ENCODE measurements at regions not wholly inside any gene's neighbourhood (a gene's known extent, or its start where the extent isn't known, plus 50 kb on each side); places are given as distances from the start of the nearest gene placed in this dataset.

- TF ChIP-seq ESRRA (CRISPR knock-in tag; IDR thresholded peaks at IDR 0.05; ENCODE audit: borderline replicate concordance): no peak
- TF ChIP-seq SMAD4 (CRISPR knock-in tag; IDR thresholded peaks at IDR 0.05): no peak
- no peak for TF ChIP-seq GRHL2 (CRISPR knock-in tag; IDR thresholded peaks at IDR 0.05; ENCODE audit: insufficient replicate concordance, severe bottlenecking)
- TF ChIP-seq CDX4 (CRISPR knock-in tag; IDR thresholded peaks at IDR 0.05; ENCODE audit: borderline replicate concordance): no peak
- TF ChIP-seq ZNF281 (CRISPR knock-in tag; IDR thresholded peaks at IDR 0.05): no peak
- no peak for TF ChIP-seq FOXP1 (CRISPR knock-in tag; IDR thresholded peaks at IDR 0.05; ENCODE audit: borderline replicate concordance)
- no peak for TF ChIP-seq NR2C2 (CRISPR knock-in tag; IDR thresholded peaks at IDR 0.05)
- no peak for TF ChIP-seq FOXJ3 (CRISPR knock-in tag; IDR thresholded peaks at IDR 0.05; ENCODE audit: borderline replicate concordance)
- TF ChIP-seq ATF6 (CRISPR knock-in tag; IDR thresholded peaks at IDR 0.05): no peak
- no peak for TF ChIP-seq E2F5 (CRISPR knock-in tag; IDR thresholded peaks at IDR 0.05)
- TF ChIP-seq MLX (CRISPR knock-in tag; IDR thresholded peaks at IDR 0.05): no peak
- no peak for TF ChIP-seq ATF2 (CRISPR knock-in tag; IDR thresholded peaks at IDR 0.05; ENCODE audit: borderline replicate concordance, low read depth)
- TF ChIP-seq ZBTB43 (CRISPR knock-in tag; IDR thresholded peaks at IDR 0.05): no peak
- no peak for TF ChIP-seq ERG (CRISPR knock-in tag; IDR thresholded peaks at IDR 0.05)
- TF ChIP-seq SP1 (CRISPR knock-in tag; conservative IDR thresholded peaks at IDR 0.05): no peak
- CTCF ChIA-PET: no interaction called here
Measured at GRCh38 chr10:75312440-75312839, 76.7 kb upstream of the COMTD1 start.

More at GRCh38 chr10:75312440-75312839, 76.7 kb upstream of the COMTD1 start:
- no peak overlapping the region for H3K27ac Mint-ChIP-seq
- POLR2A ChIA-PET: no interaction called here
- ATAC-seq (no peak), DNase-seq (ENCODE audit: low spot score) (no peak)
- H3K36me3 Mint-ChIP-seq: peaks cover 3% of the 10 kb centered on the region; the same call in 1 of the 2 replicates
- peaks cover 49% of the 10 kb centered on the region for H3K9me3 Mint-ChIP-seq
- H3K4me3 Mint-ChIP-seq: no peak overlapping the region
- H3K27me3 Mint-ChIP-seq (ENCODE audit: low read depth): peaks cover 3% of the 10 kb centered on the region
- no peaks in the 10 kb centered on the region for H3K4me1 Mint-ChIP-seq
